GM19043 (cell line): ENCODE measurements at regions not wholly inside any gene's neighbourhood (a gene's known extent, or its start where the extent isn't known, plus 50 kb on each side); places are given as distances from the start of the nearest gene placed in this dataset.
"Not testable (repeated sequence)": the region's sequence is repeated elsewhere in the genome, so short reads cannot be mapped to it uniquely, and the experiment has no call there.

Experiments used
- ATAC-seq: cut with Tn5 transposase; IDR thresholded peaks from one replicate; pipeline ENCODE4 v1.9.1; 2021; ENCODE audit warnings: low read depth; ENCODE audit not compliant: unreplicated experiment

GRCh38 chr3:103825586-103825985 is 1390.8 kb downstream of the ZPLD1 start:
- no peak for ATAC-seq

DNA sequence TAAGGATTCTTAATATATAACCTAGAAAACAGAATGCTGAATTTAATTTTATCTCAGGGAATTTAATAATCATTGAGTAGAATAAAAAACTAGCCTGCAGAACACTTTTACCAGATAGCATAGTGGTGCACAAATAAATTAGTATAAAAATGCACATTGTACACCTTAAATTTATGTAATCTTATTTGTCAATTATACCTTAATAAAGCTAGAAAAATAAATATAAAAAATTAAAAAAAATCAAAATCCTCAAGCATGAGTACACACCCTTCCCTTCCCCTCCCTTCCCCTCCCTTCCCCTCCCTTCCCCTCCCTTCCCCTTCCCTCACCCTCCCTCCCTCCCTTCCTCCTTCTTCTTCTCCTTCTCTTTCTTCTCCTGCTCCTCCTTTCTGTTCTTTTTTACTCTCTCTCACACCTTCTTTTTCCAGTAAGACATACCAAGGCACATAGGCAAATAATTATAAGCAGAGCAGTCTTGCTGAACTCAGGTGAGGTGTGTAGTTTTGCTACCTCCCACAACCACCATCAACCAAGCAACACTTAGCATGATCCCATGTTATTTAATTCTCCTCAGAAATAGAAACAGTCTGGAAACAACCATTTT is 1395.0 kb downstream of the ZPLD1 start:
- no peak for ATAC-seq

DNA sequence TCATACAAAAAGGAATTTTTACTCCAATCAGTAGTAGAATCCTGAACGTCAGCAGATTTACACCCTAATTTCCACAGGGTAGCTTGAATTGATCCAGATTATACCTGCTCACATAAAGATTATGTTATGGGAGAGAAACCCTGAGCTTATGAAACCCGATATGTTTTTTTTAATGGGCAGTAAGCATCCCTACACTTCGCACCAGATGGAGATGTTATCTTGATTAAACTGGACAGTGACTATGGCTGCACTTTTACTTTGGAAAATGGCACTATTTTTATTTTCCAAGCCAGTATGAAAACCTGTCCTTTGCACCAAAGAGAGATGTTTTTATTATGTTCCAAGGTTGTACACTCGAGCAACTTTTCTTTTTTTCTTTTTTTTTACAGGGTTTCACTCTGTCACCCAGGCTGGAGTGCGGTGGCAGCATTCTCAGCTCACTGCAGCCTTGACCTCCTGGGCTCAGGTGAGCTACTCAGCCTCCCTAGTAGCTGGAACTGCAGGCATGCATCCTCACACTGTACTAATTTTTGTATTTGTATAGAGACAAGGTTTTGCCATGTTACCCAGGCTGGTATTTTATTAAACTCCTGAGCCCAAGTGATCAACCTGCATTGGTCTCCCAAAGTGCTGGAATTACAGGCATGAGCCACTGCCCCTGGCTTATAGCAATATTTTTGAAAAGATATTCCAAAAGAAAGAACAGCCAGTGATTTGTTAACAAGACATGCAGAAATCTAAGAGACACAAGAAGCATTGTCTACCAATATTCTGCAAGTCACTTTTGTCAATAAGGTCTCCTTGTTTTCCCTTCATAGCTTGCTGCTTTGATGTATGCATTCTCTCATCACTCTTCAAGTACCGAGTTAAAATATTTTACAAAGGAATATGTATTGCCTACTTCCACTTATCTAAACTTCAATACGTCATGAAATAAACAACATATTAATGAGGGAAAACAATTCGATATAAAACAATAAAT is 1412.6 kb downstream of the ZPLD1 start:
- no peak for ATAC-seq

- no peak for ATAC-seq
These were observed 1417.0 kb downstream of the ZPLD1 start for GRCh38 chr3:103851793-103852192.

DNA sequence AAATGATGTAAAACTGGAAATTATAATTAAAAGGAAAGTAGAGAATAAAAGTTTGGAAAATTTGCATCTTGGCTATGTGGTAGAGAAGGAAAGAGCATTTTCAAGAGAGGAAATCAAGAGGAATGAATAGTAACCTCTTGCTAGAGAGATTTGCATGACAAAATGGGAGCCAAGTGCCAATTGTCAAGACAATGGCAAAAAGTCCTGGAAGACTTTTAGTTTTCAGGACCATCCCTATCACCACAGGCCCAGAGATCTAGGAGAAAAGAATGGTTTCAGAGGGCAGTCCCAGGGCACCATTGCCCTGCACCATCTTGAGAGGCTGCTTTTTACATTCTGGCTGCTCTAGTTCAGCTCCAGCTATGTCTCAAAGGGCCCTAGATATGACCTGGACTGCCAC is 1427.6 kb downstream of the ZPLD1 start:
- no peak for ATAC-seq

DNA sequence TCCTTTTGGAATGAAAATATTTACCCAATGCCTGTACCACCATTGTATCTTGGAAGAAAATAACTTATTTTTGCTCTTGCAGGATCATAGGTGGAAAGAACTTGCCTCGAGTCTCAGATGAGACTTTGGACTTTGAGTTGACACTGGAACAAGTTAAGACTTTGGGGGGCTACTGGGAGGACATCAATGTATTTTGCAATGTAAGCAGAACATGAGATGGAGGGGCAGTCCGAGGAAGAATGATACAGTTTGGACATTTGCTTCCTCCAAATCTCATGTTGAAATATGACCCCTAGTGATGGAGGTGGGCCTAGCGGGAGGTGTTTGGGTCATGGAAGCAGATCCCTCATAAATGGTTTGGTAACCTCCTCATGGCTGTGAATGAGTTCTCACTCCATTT is 1428.6 kb downstream of the ZPLD1 start:
- ATAC-seq = no peak

DNA sequence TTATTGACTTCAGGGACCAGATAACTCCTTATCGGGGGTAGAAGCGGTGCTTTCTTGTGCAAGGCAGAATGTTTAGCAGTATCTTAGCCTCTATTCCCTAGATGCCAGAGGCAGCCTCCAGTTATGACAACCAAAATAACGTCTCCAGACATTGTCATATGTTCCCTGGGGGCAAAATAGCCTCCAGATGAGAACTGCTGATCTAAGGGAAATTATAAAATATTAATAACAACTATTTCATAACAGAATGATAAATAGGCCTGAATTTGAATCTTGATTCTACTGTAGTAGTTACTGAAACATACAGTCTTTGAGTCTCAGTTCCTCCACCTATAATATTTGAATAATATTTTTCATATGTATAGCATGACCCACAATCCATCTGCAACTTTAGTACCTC is 1431.3 kb downstream of the ZPLD1 start:
- ATAC-seq = no peak

DNA sequence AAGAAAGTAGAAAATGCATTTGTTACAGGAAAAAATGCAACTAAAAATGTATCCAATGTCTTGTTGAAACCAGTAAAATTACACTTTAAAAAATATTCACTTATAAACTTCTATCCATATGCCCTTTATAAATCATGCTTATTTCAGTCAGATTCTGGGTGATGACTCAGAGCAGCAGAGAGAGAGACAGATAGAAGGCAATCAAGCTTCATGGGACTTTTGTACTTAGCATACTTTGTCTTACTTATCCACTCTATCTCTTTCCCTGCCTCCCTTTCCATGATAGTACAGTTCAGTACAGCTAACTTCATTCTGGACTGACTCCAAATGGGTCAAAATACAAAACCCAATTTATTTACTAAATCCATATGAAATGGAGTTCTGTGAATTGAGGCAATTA is 1438.2 kb downstream of the ZPLD1 start:
- no peak for ATAC-seq

DNA sequence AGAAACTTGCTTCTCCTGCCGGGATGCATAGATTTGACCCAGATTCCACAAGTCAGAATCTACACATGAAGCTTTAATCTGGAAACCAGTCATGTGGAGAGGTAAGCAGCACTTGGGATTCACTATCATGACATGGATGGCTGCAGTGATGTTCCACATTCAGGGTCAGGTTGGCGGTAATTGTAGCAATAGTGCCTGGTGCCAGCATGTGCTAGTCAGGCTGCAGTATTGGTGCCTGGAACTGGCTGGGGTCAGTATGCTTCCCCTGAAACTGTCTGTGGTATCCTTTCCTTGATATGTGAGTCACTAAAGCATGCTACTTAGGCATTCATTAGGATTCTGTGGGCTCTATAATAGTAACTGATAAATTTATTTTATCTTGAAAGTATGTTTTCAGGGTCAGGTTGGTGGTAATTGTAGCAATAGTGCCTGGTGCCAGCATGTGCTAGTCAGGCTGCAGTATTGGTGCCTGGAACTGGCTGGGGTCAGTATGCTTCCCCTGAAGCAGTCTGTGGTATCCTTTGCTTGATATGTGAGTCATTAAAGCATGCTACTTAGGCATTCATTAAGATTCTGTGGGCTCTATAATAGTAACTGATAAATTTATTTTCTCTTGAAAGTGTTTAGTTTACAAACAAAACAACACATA is 1439.2 kb downstream of the ZPLD1 start:
- no peak for ATAC-seq

DNA sequence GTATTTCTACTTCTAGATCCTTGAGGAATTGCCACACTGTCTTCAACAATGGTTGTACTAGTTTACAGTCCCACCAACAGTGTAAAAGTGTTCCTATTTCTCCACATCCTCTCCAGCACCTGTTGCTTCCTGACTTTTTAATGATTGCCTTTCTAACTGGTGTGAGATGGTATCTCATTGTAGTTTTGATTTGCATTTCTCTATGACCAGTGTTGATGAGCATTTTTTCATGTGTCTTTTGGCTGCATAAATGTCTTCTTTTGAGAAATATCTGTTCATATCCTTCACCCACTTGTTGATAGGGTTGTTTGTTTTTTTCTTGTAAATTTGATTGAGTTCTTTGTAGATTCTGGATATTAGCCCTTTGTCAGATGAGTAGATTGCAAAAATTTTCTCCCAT is 1447.0 kb downstream of the ZPLD1 start:
- not testable (repeated sequence) for ATAC-seq

GRCh38 chr3:103889675-103890074 is 1454.9 kb downstream of the ZPLD1 start:
- no peak for ATAC-seq

- ATAC-seq = no peak
These were observed 1459.5 kb downstream of the ZPLD1 start for GRCh38 chr3:103894162-103894822.

- no peak for ATAC-seq
These were observed 1464.5 kb downstream of the ZPLD1 start for GRCh38 chr3:103899328-103899727.

DNA sequence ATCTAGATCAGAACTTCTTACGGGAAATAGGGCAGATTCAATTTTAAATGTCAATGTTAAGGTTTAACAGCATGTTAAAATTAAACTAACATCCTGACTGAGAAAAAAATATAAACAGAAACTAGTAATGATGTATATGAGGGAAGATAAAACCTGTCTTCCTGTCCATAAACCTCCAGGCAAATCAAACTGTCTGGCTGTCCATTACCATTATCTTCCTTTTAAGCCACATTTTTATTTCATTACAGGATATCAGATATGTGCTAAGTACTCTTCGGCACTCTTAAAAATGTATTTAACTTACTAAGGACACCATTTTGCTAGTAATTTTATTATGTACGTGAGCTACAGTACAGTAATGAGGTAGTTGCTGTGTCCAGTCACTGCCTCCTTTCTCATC is 1461.7 kb upstream of the ALCAM start:
- no peak for ATAC-seq

- no peak for ATAC-seq
These were observed 1460.4 kb upstream of the ALCAM start for GRCh38 chr3:103906304-103906703.

- ATAC-seq = no peak
These were observed 1459.9 kb upstream of the ALCAM start for GRCh38 chr3:103906808-103907207.

- ATAC-seq = no peak
These were observed 1459.1 kb upstream of the ALCAM start for GRCh38 chr3:103907567-103907966.

DNA sequence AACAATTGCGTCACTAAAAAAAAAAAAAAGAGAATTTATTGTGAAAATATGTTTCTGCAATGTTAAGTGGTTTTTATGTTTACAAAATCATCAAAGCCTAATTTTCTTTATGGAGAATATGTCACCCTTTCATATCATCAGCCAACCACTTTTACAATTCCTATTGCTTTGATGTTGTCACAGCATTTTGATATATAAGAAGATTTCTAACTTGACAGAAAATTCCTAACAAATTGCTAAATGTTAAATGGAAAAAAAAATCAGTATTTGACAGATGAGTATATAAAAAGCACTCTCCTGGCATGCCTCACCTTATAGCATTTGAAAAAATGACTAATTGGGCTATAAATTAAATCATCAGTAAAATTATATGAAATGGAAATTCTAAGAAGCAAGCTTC is 1457.3 kb upstream of the ALCAM start:
- no peak for ATAC-seq

GRCh38 chr3:103918336-103918735 is 1448.4 kb upstream of the ALCAM start:
- no peak for ATAC-seq

- no peak for ATAC-seq
These were observed 1447.4 kb upstream of the ALCAM start for GRCh38 chr3:103919327-103919726.

- no peak for ATAC-seq
These were observed 1442.8 kb upstream of the ALCAM start for GRCh38 chr3:103923907-103924306.
